GM23338 (cell line): ENCODE measurements at regions not wholly inside any gene's neighbourhood (a gene's known extent, or its start where the extent isn't known, plus 50 kb on each side); places are given as distances from the start of the nearest gene placed in this dataset.
A peak's percentile ranks its signal among the peaks of the same experiment; 100 is the strongest.

ENCODE experiments used
- ATAC-seq: fragments of 200-7000 bp; cut with Tn5 transposase; 3 replicates; pipeline ENCODE4 v1.9.1; 2020
- DNase-seq: peaks from one replicate; pipeline ENCODE4 v3.0.0-alpha.2; 2015; ENCODE audit warnings: low spot score
- H2AFZ ChIP-seq: fragments of 200-600 bp; sonication (generic); 2 replicates; pipeline ENCODE4 v1.8.0; 2016; ENCODE audit warnings: antibody characterized with exemption, mild to moderate bottlenecking, moderate library complexity
- H3F3A ChIP-seq: fragments of 200-600 bp; sonication (generic); replicated peaks from 2 replicates; pipeline ENCODE4 v1.8.0; 2017; ENCODE audit warnings: antibody characterized with exemption, mixed run types, low read depth
- H3K27ac ChIP-seq: fragments of 200-600 bp; sonication (generic); 2 replicates; pipeline ENCODE4 v1.6.1; 2016; ENCODE audit warnings: low read depth
- H3K27me3 ChIP-seq: fragments of 200-600 bp; sonication (generic); 2 replicates; pipeline ENCODE4 v1.8.0; 2016; ENCODE audit warnings: mild to moderate bottlenecking, mixed run types, moderate library complexity; ENCODE audit not compliant: insufficient read depth
- H3K36me3 ChIP-seq: fragments of 200-600 bp; sonication (generic); 2 replicates; pipeline ENCODE4 v1.8.0; 2016; ENCODE audit warnings: mild to moderate bottlenecking; ENCODE audit not compliant: insufficient read depth
- H3K4me1 ChIP-seq: fragments of 200-600 bp; sonication (generic); 2 replicates; pipeline ENCODE4 v1.8.0; 2016; ENCODE audit warnings: mild to moderate bottlenecking, moderate library complexity; ENCODE audit not compliant: insufficient read depth
- H3K4me2 ChIP-seq: fragments of 200-600 bp; sonication (generic); 2 replicates; pipeline ENCODE4 v1.7.1; 2017; ENCODE audit warnings: mixed run types
- H3K4me3 ChIP-seq: fragments of 200-600 bp; sonication (generic); 2 replicates; pipeline ENCODE4 v1.6.1; 2016; ENCODE audit warnings: mixed run types
- H3K79me2 ChIP-seq: fragments of 200-600 bp; sonication (generic); replicated peaks from 2 replicates; pipeline ENCODE4 v1.8.0; 2017; ENCODE audit warnings: mild to moderate bottlenecking; ENCODE audit not compliant: insufficient read depth
- H3K9me2 ChIP-seq: fragments of 200-600 bp; sonication (generic); 2 replicates; pipeline ENCODE4 v1.8.0; 2017; ENCODE audit not compliant: insufficient read depth
- H4K20me1 ChIP-seq: fragments of 200-600 bp; sonication (generic); replicated peaks from 2 replicates; pipeline ENCODE4 v1.8.0; 2017; ENCODE audit warnings: mild to moderate bottlenecking; ENCODE audit not compliant: insufficient read depth
- H3K27ac Mint-ChIP-seq: 2 replicates; pipeline ENCODE4 v1.8.0; 2020; ENCODE audit warnings: inconsistent platforms, mild to moderate bottlenecking, moderate library complexity, mixed read lengths
- H3K27me3 Mint-ChIP-seq: 3 replicates; pipeline ENCODE4 v1.8.0; 2022; ENCODE audit warnings: low read depth, mild to moderate bottlenecking, moderate library complexity, mixed read lengths, inconsistent platforms; ENCODE audit not compliant: insufficient read depth, poor library complexity
- H3K36me3 Mint-ChIP-seq: 3 replicates; pipeline ENCODE4 v1.8.0; 2021; ENCODE audit warnings: low read depth, mild to moderate bottlenecking, inconsistent platforms, moderate library complexity, mixed read lengths
- H3K4me1 Mint-ChIP-seq: 3 replicates; pipeline ENCODE4 v1.8.0; 2020; ENCODE audit warnings: mild to moderate bottlenecking, inconsistent platforms, mixed read lengths
- H3K4me3 Mint-ChIP-seq: 3 replicates; pipeline ENCODE4 v1.8.0; 2021; ENCODE audit warnings: moderate library complexity, mild to moderate bottlenecking, inconsistent platforms, mixed read lengths
- H3K9me3 Mint-ChIP-seq: 3 replicates; pipeline ENCODE4 v1.8.0; 2020; ENCODE audit warnings: moderate library complexity, mild to moderate bottlenecking, inconsistent platforms, mixed read lengths
- CREB1 ChIP-seq: fragments of 250-450 bp; sonication (Bioruptor Pico); IDR thresholded peaks from 2 replicates; pipeline ENCODE4 v1.5.0; 2020; ENCODE audit warnings: low read depth, mild to moderate bottlenecking, moderate library complexity
- CTCF ChIP-seq, 2 experiments: fragments of 200-600 bp in 1 of 2; sonication (generic) in 1 of 2; conservative IDR thresholded peaks; 2 replicates each; pipeline versions ENCODE4 v1.5.1 to v1.6.1; 2016 to 2017; ENCODE audit warnings: antibody characterized with exemption in 2 of 2, low read depth in 2 of 2, mild to moderate bottlenecking in 2 of 2, moderate library complexity in 1 of 2
- ETS1 ChIP-seq: IDR thresholded peaks from 2 replicates; pipeline ENCODE4 v1.6.1; 2016; ENCODE audit warnings: antibody characterized with exemption
- EZH2 ChIP-seq: fragments of 200-600 bp; sonication (generic); IDR thresholded peaks from one replicate; pipeline ENCODE4 v1.8.0; 2017; ENCODE audit warnings: antibody characterized with exemption, mild to moderate bottlenecking, low read depth; ENCODE audit not compliant: unreplicated experiment
- EZH2phosphoT487 ChIP-seq: fragments of 200-600 bp; sonication (generic); IDR thresholded peaks from one replicate; pipeline ENCODE4 v1.8.1; 2018; ENCODE audit warnings: antibody characterized with exemption; ENCODE audit not compliant: unreplicated experiment
- JUNB ChIP-seq: IDR thresholded peaks from one replicate; pipeline ENCODE4 v1.6.1; 2016; ENCODE audit warnings: antibody characterized with exemption; ENCODE audit not compliant: unreplicated experiment
- NANOG ChIP-seq: IDR thresholded peaks from 2 replicates; pipeline ENCODE4 v1.6.1; 2016; ENCODE audit warnings: antibody characterized with exemption, borderline replicate concordance
- POLR2AphosphoS5 ChIP-seq: IDR thresholded peaks from 2 replicates; pipeline ENCODE4 v1.6.1; 2016; ENCODE audit warnings: antibody characterized with exemption, low read depth
- REST ChIP-seq: IDR thresholded peaks from one replicate; pipeline ENCODE4 v1.6.1; 2018; ENCODE audit warnings: antibody characterized with exemption; ENCODE audit not compliant: unreplicated experiment
- STAT1 ChIP-seq: IDR thresholded peaks from one replicate; pipeline ENCODE4 v1.6.1; 2016; ENCODE audit warnings: antibody characterized with exemption; ENCODE audit not compliant: unreplicated experiment
- ZNF114 ChIP-seq: fragments of 250-450 bp; sonication (Bioruptor Pico); IDR thresholded peaks from 2 replicates; pipeline ENCODE4 v1.5.0; 2020; ENCODE audit warnings: mild to moderate bottlenecking, moderate library complexity
- ZNF331 ChIP-seq: fragments of 250-450 bp; sonication (Bioruptor Pico); IDR thresholded peaks from 2 replicates; pipeline ENCODE4 v1.5.0; 2020; ENCODE audit warnings: low read depth, mild to moderate bottlenecking, moderate library complexity
- ZNF462 ChIP-seq: fragments of 250-450 bp; sonication (Bioruptor Pico); IDR thresholded peaks from 2 replicates; pipeline ENCODE4 v1.5.0; 2020; ENCODE audit warnings: mild to moderate bottlenecking, moderate library complexity

- Mint-ChIP-seq H3K9me3 (peaks cover 5% of the 10 kb centered on the region; the same call in 1 of the 3 replicates), H3K27ac (no peak overlapping the region)
- peaks cover 4% of the 10 kb centered on the region; the same call in 1 of the 2 replicates for H3K4me1 ChIP-seq
Observed at GRCh38 chr1:213727853-213728592, 259.8 kb upstream of the PROX1 start.

More at GRCh38 chr1:213727853-213728592, 259.8 kb upstream of the PROX1 start:
- no peaks in the 10 kb centered on the region for H3F3A ChIP-seq
- no peak overlapping the region for H3K4me3 Mint-ChIP-seq
- H4K20me1 ChIP-seq, result no peaks in the 10 kb centered on the region
- no peaks in the 10 kb centered on the region for H3K36me3 ChIP-seq
- no peaks in the 10 kb centered on the region for H3K27me3 ChIP-seq
- peak overlapping the region; percentile 52; the same call in 1 of the 2 replicates for H2AFZ ChIP-seq
- H3K9me2 ChIP-seq, result peaks cover 4% of the 10 kb centered on the region; the same call in 1 of the 2 replicates
- DNase-seq, result no peak
- H3K4me3 ChIP-seq, result no peak overlapping the region
- ATAC-seq, result no peak
- peaks cover 4% of the 10 kb centered on the region; the same call in 1 of the 3 replicates for H3K4me1 Mint-ChIP-seq
- no peaks in the 10 kb centered on the region for H3K36me3 Mint-ChIP-seq
- no peak overlapping the region for H3K27ac ChIP-seq
- no peaks in the 10 kb centered on the region for H3K79me2 ChIP-seq
- H3K4me2 ChIP-seq, result no peak overlapping the region
- H3K27me3 Mint-ChIP-seq, result peaks cover 2% of the 10 kb centered on the region
- TF ChIP-seq ZNF462 (CRISPR knock-in tag), result no peak
- no peak for TF ChIP-seq POLR2AphosphoS5
- no peak for TF ChIP-seq ETS1
- TF ChIP-seq REST, result no peak
- no peak for TF ChIP-seq EZH2phosphoT487
- TF ChIP-seq ZNF114, result no peak
- no peak for TF ChIP-seq ZNF331 (CRISPR knock-in tag)
- TF ChIP-seq NANOG, result no peak
- TF ChIP-seq CREB1 (CRISPR knock-in tag), result no peak
- no peak for TF ChIP-seq CTCF (conservative IDR thresholded peaks at IDR 0.05; ENCODE audit: low read depth in 2 of 2)
- no peak for TF ChIP-seq JUNB
- TF ChIP-seq EZH2, result no peak
- TF ChIP-seq STAT1, result no peak
